OCI-LY1 (cell line): ENCODE measurements at regions not wholly inside any gene's neighbourhood (a gene's known extent, or its start where the extent isn't known, plus 50 kb on each side); places are given as distances from the start of the nearest gene placed in this dataset.

Source experiments
- H2AFZ ChIP-seq: fragments of 200-600 bp; sonication (generic), shearing (Covaris generic); 2 replicates; pipeline ENCODE4 v1.6.0; 2014; ENCODE audit warnings: antibody characterized with exemption, mild to moderate bottlenecking, low read length
- H3F3A ChIP-seq: fragments of 200-600 bp; sonication (generic), shearing (Covaris generic); 2 replicates; pipeline ENCODE4 v1.6.0; 2014; ENCODE audit warnings: mild to moderate bottlenecking, antibody characterized with exemption, low read length, moderate library complexity; ENCODE audit not compliant: insufficient read depth
- H3K27ac ChIP-seq: fragments of 200-600 bp; sonication (generic); 2 replicates; pipeline ENCODE4 v1.5.1; 2014; ENCODE audit warnings: low read length, mixed run types, mild to moderate bottlenecking, low read depth; ENCODE audit not compliant: poor library complexity, severe bottlenecking
- H3K27me3 ChIP-seq: fragments of 200-600 bp; sonication (generic); 2 replicates; pipeline ENCODE4 v1.6.0; 2014; ENCODE audit warnings: antibody characterized with exemption, mild to moderate bottlenecking, low read length, moderate library complexity; ENCODE audit not compliant: insufficient read depth
- H3K36me3 ChIP-seq: fragments of 200-600 bp; sonication (generic); 2 replicates; pipeline ENCODE4 v1.6.1; 2014; ENCODE audit warnings: mild to moderate bottlenecking, antibody characterized with exemption, low read length, moderate library complexity, mixed read lengths; ENCODE audit not compliant: insufficient read depth
- H3K4me1 ChIP-seq: fragments of 200-600 bp; sonication (generic); 2 replicates; pipeline ENCODE4 v1.5.1; 2014; ENCODE audit warnings: mild to moderate bottlenecking, low read length, moderate library complexity; ENCODE audit not compliant: insufficient read depth, severe bottlenecking
- H3K4me2 ChIP-seq: fragments of 200-600 bp; sonication (generic), shearing (Covaris generic); 2 replicates; pipeline ENCODE4 v1.6.1; 2014; ENCODE audit warnings: low read length
- H3K4me3 ChIP-seq: fragments of 200-600 bp; sonication (generic); 2 replicates; pipeline ENCODE4 v1.5.1; 2014; ENCODE audit warnings: low read length, low read depth, mild to moderate bottlenecking, mixed read lengths; ENCODE audit not compliant: poor library complexity, severe bottlenecking
- H3K79me2 ChIP-seq: fragments of 200-600 bp; shearing (Covaris generic); 2 replicates; pipeline ENCODE4 v1.6.1; 2016; ENCODE audit warnings: mixed run types, low read length, mixed read lengths; ENCODE audit not compliant: insufficient read depth
- H3K9ac ChIP-seq: fragments of 200-600 bp; sonication (generic), shearing (Covaris generic); 2 replicates; pipeline ENCODE4 v1.6.1; 2014; ENCODE audit warnings: mild to moderate bottlenecking, low read length, mixed read lengths
- H3K9me2 ChIP-seq: fragments of 200-600 bp; sonication (generic), shearing (Covaris generic); 2 replicates; pipeline ENCODE4 v1.6.1; 2014; ENCODE audit warnings: low read depth, mild to moderate bottlenecking, low read length, mixed read lengths
- H3K9me3 ChIP-seq: fragments of 200-600 bp; shearing (Covaris generic); 2 replicates; pipeline ENCODE4 v1.6.1; 2014; ENCODE audit warnings: low read length, mixed read lengths
- H4K20me1 ChIP-seq: fragments of 200-600 bp; sonication (generic), shearing (Covaris generic); 2 replicates; pipeline ENCODE4 v1.6.0; 2016; ENCODE audit warnings: mild to moderate bottlenecking, low read length; ENCODE audit not compliant: insufficient read depth
- EZH2 ChIP-seq: fragments of 200-600 bp; sonication (generic), shearing (Covaris generic); IDR thresholded peaks from 2 replicates; pipeline ENCODE4 v1.8.0; 2017; ENCODE audit warnings: borderline replicate concordance, mixed run types, mild to moderate bottlenecking, antibody characterized with exemption, low read length, moderate library complexity, mixed read lengths
- TF ChIP-seq, protein P1 (sequence below): fragments of 200-600 bp; sonication (generic), shearing (Covaris generic); IDR thresholded peaks from 2 replicates; pipeline ENCODE4 v1.5.1; 2017; ENCODE audit warnings: mild to moderate bottlenecking, antibody characterized with exemption, low read length, moderate library complexity, mixed read lengths

DNA sequence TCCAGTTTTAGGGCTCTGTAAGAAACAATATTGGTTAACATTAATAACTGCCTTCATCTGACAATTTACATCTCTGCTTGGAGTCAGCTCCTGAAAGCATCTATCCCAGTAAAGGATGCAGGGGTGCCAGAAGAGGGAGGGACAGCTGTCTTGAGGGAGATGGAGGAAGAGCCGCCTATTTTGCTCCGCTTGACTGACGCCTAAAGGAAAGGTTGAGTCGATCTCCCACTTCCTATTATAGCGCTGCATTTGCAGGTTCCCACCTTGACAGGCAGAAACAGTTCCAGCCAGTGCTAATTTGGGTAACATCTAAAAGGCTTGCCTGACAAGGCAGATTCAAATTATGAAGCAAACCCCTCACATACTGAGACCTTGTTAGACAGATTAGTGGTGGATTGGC, 374.6 kb downstream of the SPATA31D1 start:
- H3K9me3 ChIP-seq, result no peaks in the 10 kb centered on the region
- H3K4me2 ChIP-seq, result peak overlapping the region; percentile 15; the same call in 1 of the 2 replicates
- H3K9me2 ChIP-seq, result no peaks in the 10 kb centered on the region
- H4K20me1 ChIP-seq, result no peaks in the 10 kb centered on the region
- no peaks in the 10 kb centered on the region for H3K36me3 ChIP-seq
- no peak overlapping the region for H2AFZ ChIP-seq
- no peak overlapping the region for H3K9ac ChIP-seq
- TF ChIP-seq, protein P1, sequence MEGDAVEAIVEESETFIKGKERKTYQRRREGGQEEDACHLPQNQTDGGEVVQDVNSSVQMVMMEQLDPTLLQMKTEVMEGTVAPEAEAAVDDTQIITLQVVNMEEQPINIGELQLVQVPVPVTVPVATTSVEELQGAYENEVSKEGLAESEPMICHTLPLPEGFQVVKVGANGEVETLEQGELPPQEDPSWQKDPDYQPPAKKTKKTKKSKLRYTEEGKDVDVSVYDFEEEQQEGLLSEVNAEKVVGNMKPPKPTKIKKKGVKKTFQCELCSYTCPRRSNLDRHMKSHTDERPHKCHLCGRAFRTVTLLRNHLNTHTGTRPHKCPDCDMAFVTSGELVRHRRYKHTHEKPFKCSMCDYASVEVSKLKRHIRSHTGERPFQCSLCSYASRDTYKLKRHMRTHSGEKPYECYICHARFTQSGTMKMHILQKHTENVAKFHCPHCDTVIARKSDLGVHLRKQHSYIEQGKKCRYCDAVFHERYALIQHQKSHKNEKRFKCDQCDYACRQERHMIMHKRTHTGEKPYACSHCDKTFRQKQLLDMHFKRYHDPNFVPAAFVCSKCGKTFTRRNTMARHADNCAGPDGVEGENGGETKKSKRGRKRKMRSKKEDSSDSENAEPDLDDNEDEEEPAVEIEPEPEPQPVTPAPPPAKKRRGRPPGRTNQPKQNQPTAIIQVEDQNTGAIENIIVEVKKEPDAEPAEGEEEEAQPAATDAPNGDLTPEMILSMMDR, result no peak
- TF ChIP-seq EZH2, result no peak
- no peak overlapping the region for H3K4me3 ChIP-seq
- H3K79me2 ChIP-seq, result no peaks in the 10 kb centered on the region
- H3K27ac ChIP-seq, result no peak overlapping the region
- H3F3A ChIP-seq, result no peaks in the 10 kb centered on the region
- H3K4me1 ChIP-seq, result peaks cover 16% of the 10 kb centered on the region
- no peaks in the 10 kb centered on the region for H3K27me3 ChIP-seq

- TF ChIP-seq EZH2, result no peak
- TF ChIP-seq, protein P1, result no peak
- Histone ChIP-seq H3K27ac (no peak overlapping the region), H3K4me2 (peak overlapping the region; percentile 15; the same call in 1 of the 2 replicates), H3F3A (no peaks in the 10 kb centered on the region), H3K9me3 (no peaks in the 10 kb centered on the region), H3K4me3 (no peak overlapping the region), H2AFZ (no peak overlapping the region), H4K20me1 (no peaks in the 10 kb centered on the region), H3K9ac (no peak overlapping the region), H3K4me1 (peaks cover 16% of the 10 kb centered on the region), H3K79me2 (no peaks in the 10 kb centered on the region), H3K36me3 (no peaks in the 10 kb centered on the region), H3K9me2 (no peaks in the 10 kb centered on the region), H3K27me3 (no peaks in the 10 kb centered on the region)
Observed at GRCh38 chr9:82363682-82364081, 375.1 kb downstream of the SPATA31D1 start.

DNA sequence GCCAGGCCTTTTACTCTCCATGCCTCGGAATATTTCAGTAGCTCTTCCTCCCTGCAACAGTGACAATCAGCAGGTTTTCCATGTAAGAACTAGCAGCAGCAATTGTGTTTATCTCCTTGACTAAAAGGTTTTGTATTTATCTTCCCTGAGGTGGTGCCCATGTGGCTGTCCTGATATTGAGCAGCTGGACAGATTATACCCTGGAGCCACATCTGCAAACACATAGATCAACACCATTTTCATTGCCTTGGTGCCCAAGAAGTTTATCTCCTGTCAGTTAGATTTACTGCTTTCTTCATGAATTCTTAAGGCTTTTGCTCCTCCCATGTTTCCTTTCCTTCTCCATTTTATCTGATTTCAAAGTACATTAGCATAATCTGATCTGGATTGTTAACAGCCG, 378.4 kb downstream of the SPATA31D1 start:
- H4K20me1 ChIP-seq, result no peaks in the 10 kb centered on the region
- no peak for TF ChIP-seq EZH2
- TF ChIP-seq, protein P1, result no peak

More for the DNA sequence above, 378.4 kb downstream of the SPATA31D1 start:
- Histone ChIP-seq H3K4me1 (peaks cover 16% of the 10 kb centered on the region), H3K4me2 (no peak overlapping the region), H3K9ac (no peak overlapping the region), H3K36me3 (no peaks in the 10 kb centered on the region), H3K79me2 (no peaks in the 10 kb centered on the region), H3K27ac (no peak overlapping the region), H3F3A (no peaks in the 10 kb centered on the region), H2AFZ (no peak overlapping the region), H3K9me2 (no peaks in the 10 kb centered on the region), H3K9me3 (no peaks in the 10 kb centered on the region), H3K4me3 (no peak overlapping the region), H3K27me3 (no peaks in the 10 kb centered on the region)
